ENCODE measurements at regions not wholly inside any gene's neighbourhood (a gene's known extent, or its start where the extent isn't known, plus 50 kb on each side); places are given as distances from the start of the nearest gene placed in this dataset.

DNA sequence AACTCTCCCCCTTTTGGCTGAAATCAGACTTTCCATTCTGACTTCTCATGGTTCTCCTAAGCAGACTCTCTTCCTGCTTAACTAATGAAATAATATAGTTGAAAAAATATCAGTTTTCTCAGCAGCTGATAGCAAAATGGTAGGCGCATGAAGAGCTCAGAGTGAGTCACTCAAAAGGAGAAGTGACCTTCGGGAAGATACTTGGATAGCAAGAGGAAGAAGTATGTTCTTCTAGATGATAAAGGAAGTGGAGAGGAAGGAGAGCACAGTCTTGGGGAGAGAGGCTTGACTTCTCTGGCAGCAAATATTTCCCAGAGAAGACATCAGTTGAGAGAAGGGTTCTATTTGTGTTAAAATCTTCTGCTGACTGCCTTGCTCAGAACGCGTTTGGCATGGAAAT is 101.5 kb downstream of the TAF11L14 start (continued):
- TF ChIP-seq JUND (IDR thresholded peaks at IDR 0.05; ENCODE audit: low read length) (no peak), SRF (IDR thresholded peaks at IDR 0.05; ENCODE audit: low read depth, low read length) (no peak), CREB1 (IDR thresholded peaks at IDR 0.05) (no peak), SP4 (IDR thresholded peaks at IDR 0.05; ENCODE audit: low read length) (no peak), ZNF274 (IDR thresholded peaks at IDR 0.05; ENCODE audit: borderline replicate concordance, extremely low read depth, low read length) (no peak)

Data from H1 (cell line).